Progenitor cell of endocrine pancreas (in vitro differentiated cells): ENCODE measurements at regions not wholly inside any gene's neighbourhood (a gene's known extent, or its start where the extent isn't known, plus 50 kb on each side); places are given as distances from the start of the nearest gene placed in this dataset.

Experiments used
- DNase-seq: peaks from one replicate; pipeline ENCODE4 v3.0.0; 2021; ENCODE audit warnings: low spot score; ENCODE audit not compliant: unreplicated experiment
- H3K27ac Mint-ChIP-seq: 2 replicates; pipeline ENCODE4 v1.8.0; 2021; ENCODE audit warnings: mild to moderate bottlenecking, moderate library complexity, mixed read lengths
- H3K27me3 Mint-ChIP-seq: 2 replicates; pipeline ENCODE4 v1.8.0; 2021; ENCODE audit warnings: mixed read lengths
- H3K36me3 Mint-ChIP-seq: 2 replicates; pipeline ENCODE4 v1.8.0; 2022; ENCODE audit warnings: mixed read lengths; ENCODE audit not compliant: insufficient read depth
- H3K4me1 Mint-ChIP-seq: 2 replicates; pipeline ENCODE4 v1.8.0; 2021; ENCODE audit warnings: low read depth, mixed read lengths
- H3K4me3 Mint-ChIP-seq: 2 replicates; pipeline ENCODE4 v1.8.0; 2021; ENCODE audit warnings: low read depth, mild to moderate bottlenecking, moderate library complexity, mixed read lengths
- H3K9me3 Mint-ChIP-seq: 2 replicates; pipeline ENCODE4 v1.8.0; 2021; ENCODE audit warnings: low read depth, mixed read lengths
- CTCF ChIP-seq: fragments of 200-600 bp; sonication (generic); IDR thresholded peaks from one replicate; pipeline ENCODE4 v1.5.0; 2021; ENCODE audit warnings: antibody characterized with exemption, mild to moderate bottlenecking; ENCODE audit not compliant: unreplicated experiment

DNA sequence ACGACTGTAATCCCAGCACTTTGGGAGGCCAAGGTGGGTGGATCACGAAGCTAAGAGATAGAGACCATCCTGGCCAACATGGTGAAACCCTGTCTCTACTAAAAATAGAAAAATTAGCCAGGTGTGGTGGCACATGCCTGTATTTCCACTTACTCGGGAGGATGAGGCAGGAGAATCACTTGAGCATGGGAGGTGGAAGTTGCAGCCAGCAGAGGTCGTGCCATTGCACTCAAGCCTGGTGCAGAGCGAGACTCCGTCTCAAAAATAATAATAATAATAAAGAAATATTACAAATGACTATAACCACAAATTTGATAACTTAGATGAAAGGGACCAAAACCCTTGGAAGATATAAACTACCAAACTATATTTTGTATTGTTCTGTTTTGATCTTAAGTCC is 226.3 kb upstream of the GULP1 start:
- H3K27ac Mint-ChIP-seq, result no peak overlapping the region
- H3K4me3 Mint-ChIP-seq, result no peak overlapping the region
- DNase-seq, result no peak
- H3K27me3 Mint-ChIP-seq, result no peaks in the 10 kb centered on the region
- H3K4me1 Mint-ChIP-seq, result no peaks in the 10 kb centered on the region
- H3K36me3 Mint-ChIP-seq, result no peaks in the 10 kb centered on the region
- peaks cover 6% of the 10 kb centered on the region for H3K9me3 Mint-ChIP-seq
- TF ChIP-seq CTCF, result no peak

DNA sequence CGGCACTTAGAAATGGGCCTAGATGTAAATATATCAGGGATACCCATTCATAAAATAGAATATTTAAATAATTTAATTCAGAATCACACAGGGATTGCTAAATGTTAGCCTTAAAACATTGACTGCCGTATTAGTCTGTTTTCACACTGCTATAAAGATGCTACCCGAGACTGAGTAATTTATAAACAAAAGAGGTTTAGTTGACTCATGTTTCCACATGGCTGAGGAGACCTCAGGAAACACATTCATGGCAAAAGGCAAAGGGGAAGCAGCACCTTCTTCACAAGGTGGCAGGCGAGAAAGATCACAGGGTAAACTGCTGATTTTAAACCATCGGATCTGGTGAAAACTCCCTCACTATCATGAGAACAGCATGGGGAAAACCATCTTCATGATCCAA is 223.6 kb upstream of the GULP1 start:
- peaks cover 8% of the 10 kb centered on the region for H3K9me3 Mint-ChIP-seq
- DNase-seq, result no peak
- H3K4me3 Mint-ChIP-seq, result no peak overlapping the region
- no peak overlapping the region for H3K27ac Mint-ChIP-seq
- no peaks in the 10 kb centered on the region for H3K36me3 Mint-ChIP-seq
- no peaks in the 10 kb centered on the region for H3K27me3 Mint-ChIP-seq
- no peaks in the 10 kb centered on the region for H3K4me1 Mint-ChIP-seq
- no peak for TF ChIP-seq CTCF

DNA sequence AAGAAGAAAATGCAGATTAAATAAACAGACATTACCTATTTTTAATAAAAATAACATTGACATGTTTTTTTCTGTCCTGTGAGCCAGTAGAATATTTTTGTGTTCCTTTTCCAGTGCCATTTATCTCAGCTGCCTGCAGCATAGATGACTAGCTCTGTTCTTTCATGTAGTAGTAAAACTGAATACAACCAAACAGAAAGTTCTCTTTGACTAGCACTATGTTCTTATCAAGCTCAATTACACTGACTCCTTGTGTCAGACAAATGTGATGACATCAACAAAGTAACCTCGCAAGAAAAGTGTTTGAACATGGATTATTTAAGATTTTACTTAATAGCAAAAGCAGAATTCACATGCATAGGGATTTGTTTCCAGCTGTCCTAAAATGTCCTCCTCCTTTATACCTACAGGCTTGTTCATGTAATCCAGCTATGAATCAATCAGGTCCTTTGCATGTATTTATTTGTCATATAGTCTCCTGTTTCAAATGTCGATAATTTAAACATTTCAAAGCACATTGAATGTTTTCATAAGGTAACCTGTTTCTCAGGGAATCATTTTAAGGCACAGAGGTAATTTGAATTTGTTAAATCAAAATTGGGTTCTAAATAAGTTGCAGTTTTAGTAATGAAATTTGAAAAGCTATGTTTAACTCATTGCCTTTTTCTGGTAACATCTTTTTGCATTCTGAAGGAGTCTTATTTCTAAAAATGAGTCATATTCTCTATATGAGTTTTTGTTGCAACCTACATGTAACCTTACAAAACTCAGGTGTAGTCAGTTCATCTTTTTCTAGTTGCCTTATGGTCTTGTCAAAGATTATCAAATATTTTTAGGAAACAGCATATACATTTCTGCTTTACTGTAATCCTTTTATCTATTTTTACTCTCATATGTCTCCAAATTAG is 215.3 kb upstream of the GULP1 start:
- Mint-ChIP-seq H3K4me1 (no peaks in the 10 kb centered on the region), H3K9me3 (peaks cover 9% of the 10 kb centered on the region), H3K27me3 (no peaks in the 10 kb centered on the region), H3K4me3 (no peak overlapping the region), H3K27ac (no peak overlapping the region), H3K36me3 (peaks cover 1% of the 10 kb centered on the region)
- TF ChIP-seq CTCF, result no peak
- no peak for DNase-seq

DNA sequence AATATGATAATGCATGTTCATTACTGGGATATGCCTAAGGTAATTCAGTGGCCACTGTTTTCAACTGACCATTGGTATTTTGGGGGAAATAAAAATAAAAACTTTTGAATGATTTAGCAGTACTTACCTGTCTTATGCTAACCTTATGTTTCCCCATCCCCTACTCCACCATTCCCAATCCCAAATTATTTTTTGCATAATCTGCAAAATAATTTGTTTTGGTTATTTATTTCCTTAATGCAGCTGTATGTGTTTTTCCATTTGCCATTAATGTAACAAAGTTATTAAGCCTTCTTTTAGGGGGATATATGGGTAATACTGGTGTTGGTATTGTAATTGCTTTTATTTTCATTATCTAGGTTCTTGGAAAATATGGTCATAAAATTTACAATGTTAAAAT is 213.9 kb upstream of the GULP1 start:
- H3K4me3 Mint-ChIP-seq, result no peak overlapping the region
- peaks cover 1% of the 10 kb centered on the region for H3K36me3 Mint-ChIP-seq

GRCh38 chr2:188078534-188078933 is 213.1 kb upstream of the GULP1 start:
- H3K9me3 Mint-ChIP-seq, result peaks cover 6% of the 10 kb centered on the region
- no peak for DNase-seq
- H3K27me3 Mint-ChIP-seq, result no peaks in the 10 kb centered on the region
- H3K36me3 Mint-ChIP-seq, result peaks cover 1% of the 10 kb centered on the region
- no peak overlapping the region for H3K4me3 Mint-ChIP-seq
- TF ChIP-seq CTCF, result no peak
- no peak overlapping the region for H3K27ac Mint-ChIP-seq
- no peaks in the 10 kb centered on the region for H3K4me1 Mint-ChIP-seq

More for the DNA sequence above, 213.9 kb upstream of the GULP1 start:
- H3K4me1 Mint-ChIP-seq, result no peaks in the 10 kb centered on the region
- peaks cover 9% of the 10 kb centered on the region for H3K9me3 Mint-ChIP-seq
- H3K27me3 Mint-ChIP-seq, result no peaks in the 10 kb centered on the region
- no peak for TF ChIP-seq CTCF
- H3K27ac Mint-ChIP-seq, result no peak overlapping the region
- DNase-seq, result no peak
